HepG2 (cell line): ENCODE measurements at regions not wholly inside any gene's neighbourhood (a gene's known extent, or its start where the extent isn't known, plus 50 kb on each side); places are given as distances from the start of the nearest gene placed in this dataset.

Source experiments
- CBFB ChIP-seq: sonication (generic); formaldehyde crosslinking; IDR thresholded peaks from 2 replicates; pipeline ENCODE4 v1.4.0; 2020; ENCODE audit warnings: missing genetic modification reagents
- CREB3 ChIP-seq: sonication (generic); formaldehyde crosslinking; IDR thresholded peaks from 2 replicates; pipeline ENCODE4 v1.5.0; 2020; ENCODE audit warnings: missing genetic modification reagents
- DPF2 ChIP-seq: sonication (generic); formaldehyde crosslinking; IDR thresholded peaks from 2 replicates; pipeline ENCODE4 v1.4.0; 2020; ENCODE audit warnings: mild to moderate bottlenecking, low read depth, missing genetic modification reagents, borderline replicate concordance
- ELF1 ChIP-seq: sonication (generic); formaldehyde crosslinking; IDR thresholded peaks from 2 replicates; pipeline ENCODE4 v1.4.0; 2020; ENCODE audit warnings: missing genetic modification reagents
- EP300 ChIP-seq, 3 experiments: sonication (generic) in 1 of 3; formaldehyde crosslinking in 1 of 3; IDR thresholded peaks; 2 replicates each; pipeline versions ENCODE4 v1.5.1 to v1.6.1; 2011 to 2020; ENCODE audit warnings: low read depth in 2 of 3, low read length in 2 of 3, borderline replicate concordance in 1 of 3, improper control_type of control experiment in 1 of 3, mild to moderate bottlenecking in 1 of 3, missing genetic modification reagents in 1 of 3, moderate library complexity in 1 of 3
- EZH2 ChIP-seq: conservative IDR thresholded peaks from 2 replicates; pipeline ENCODE4 v1.6.1; 2012; ENCODE audit warnings: mild to moderate bottlenecking, low read depth, low read length, moderate library complexity
- IRF9 ChIP-seq: sonication (generic); formaldehyde crosslinking; IDR thresholded peaks from 2 replicates; pipeline ENCODE4 v1.8.0; 2022; ENCODE audit warnings: missing genetic modification reagents, mild to moderate bottlenecking, borderline replicate concordance
- NCOA2 ChIP-seq: sonication (generic); formaldehyde crosslinking; IDR thresholded peaks from 2 replicates; pipeline ENCODE4 v1.8.0; 2022; ENCODE audit warnings: inconsistent platforms
- NFIB ChIP-seq: sonication (generic); formaldehyde crosslinking; IDR thresholded peaks from 2 replicates; pipeline ENCODE4 v1.9.0; 2021; ENCODE audit warnings: missing genetic modification reagents, mild to moderate bottlenecking, borderline replicate concordance
- NR2C2 ChIP-seq: sonication (generic); formaldehyde crosslinking; IDR thresholded peaks from 2 replicates; pipeline ENCODE4 v1.4.0; 2020; ENCODE audit warnings: missing genetic modification reagents, mild to moderate bottlenecking, moderate library complexity, borderline replicate concordance
- POLR2A ChIP-seq, 2 experiments: IDR thresholded peaks; 2 replicates each; pipeline ENCODE4 v1.6.1; 2011; ENCODE audit warnings: low read depth in 2 of 2, low read length in 2 of 2, mild to moderate bottlenecking in 1 of 2, moderate library complexity in 1 of 2; ENCODE audit not compliant: insufficient read depth in 1 of 2
- POLR2AphosphoS5 ChIP-seq: IDR thresholded peaks from 2 replicates; pipeline ENCODE4 v1.6.1; 2012; ENCODE audit warnings: low read depth, low read length
- RBFOX2 ChIP-seq: fragments of 200-400 bp; formaldehyde crosslinking; IDR thresholded peaks from 2 replicates; pipeline ENCODE4 v1.6.1; 2017; ENCODE audit warnings: low read depth, mild to moderate bottlenecking, low read length
- TF ChIP-seq, protein P1 (sequence below): sonication (generic); formaldehyde crosslinking; IDR thresholded peaks from 2 replicates; pipeline ENCODE4 v1.5.0; 2020; ENCODE audit warnings: mild to moderate bottlenecking, missing genetic modification reagents, moderate library complexity

GRCh38 chr10:33571616-33572015, 237.1 kb upstream of the NRP1 start:
- TF ChIP-seq NR2C2 (CRISPR knock-in tag) (no peak), IRF9 (CRISPR knock-in tag) (no peak), CREB3 (CRISPR knock-in tag) (no peak), POLR2AphosphoS5 (no peak), NCOA2 (no peak), RBFOX2 (no peak), NFIB (no peak), EP300 (IDR thresholded peaks at IDR 0.05; ENCODE audit: low read depth in 2 of 2, low read length in 2 of 2) (no peak), EP300 (CRISPR knock-in tag; IDR thresholded peaks at IDR 0.05; ENCODE audit: borderline replicate concordance) (no peak), EZH2 (no peak), CBFB (no peak), DPF2 (no peak), ELF1 (CRISPR knock-in tag) (no peak), POLR2A (IDR thresholded peaks at IDR 0.05; ENCODE audit: insufficient read depth in 1 of 2, low read depth in 2 of 2, low read length in 2 of 2) (no peak)
- TF ChIP-seq, protein P1, sequence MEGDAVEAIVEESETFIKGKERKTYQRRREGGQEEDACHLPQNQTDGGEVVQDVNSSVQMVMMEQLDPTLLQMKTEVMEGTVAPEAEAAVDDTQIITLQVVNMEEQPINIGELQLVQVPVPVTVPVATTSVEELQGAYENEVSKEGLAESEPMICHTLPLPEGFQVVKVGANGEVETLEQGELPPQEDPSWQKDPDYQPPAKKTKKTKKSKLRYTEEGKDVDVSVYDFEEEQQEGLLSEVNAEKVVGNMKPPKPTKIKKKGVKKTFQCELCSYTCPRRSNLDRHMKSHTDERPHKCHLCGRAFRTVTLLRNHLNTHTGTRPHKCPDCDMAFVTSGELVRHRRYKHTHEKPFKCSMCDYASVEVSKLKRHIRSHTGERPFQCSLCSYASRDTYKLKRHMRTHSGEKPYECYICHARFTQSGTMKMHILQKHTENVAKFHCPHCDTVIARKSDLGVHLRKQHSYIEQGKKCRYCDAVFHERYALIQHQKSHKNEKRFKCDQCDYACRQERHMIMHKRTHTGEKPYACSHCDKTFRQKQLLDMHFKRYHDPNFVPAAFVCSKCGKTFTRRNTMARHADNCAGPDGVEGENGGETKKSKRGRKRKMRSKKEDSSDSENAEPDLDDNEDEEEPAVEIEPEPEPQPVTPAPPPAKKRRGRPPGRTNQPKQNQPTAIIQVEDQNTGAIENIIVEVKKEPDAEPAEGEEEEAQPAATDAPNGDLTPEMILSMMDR (CRISPR knock-in tag), result no peak
